OCI-LY1 (cell line): ENCODE measurements at regions not wholly inside any gene's neighbourhood (a gene's known extent, or its start where the extent isn't known, plus 50 kb on each side); places are given as distances from the start of the nearest gene placed in this dataset.
"Not testable (repeated sequence)": the region's sequence is repeated elsewhere in the genome, so short reads cannot be mapped to it uniquely, and the experiment has no call there.

ENCODE experiments used
- EZH2 ChIP-seq: fragments of 200-600 bp; sonication (generic), shearing (Covaris generic); IDR thresholded peaks from 2 replicates; pipeline ENCODE4 v1.8.0; 2017; ENCODE audit warnings: borderline replicate concordance, mixed run types, mild to moderate bottlenecking, antibody characterized with exemption, low read length, moderate library complexity, mixed read lengths
- TF ChIP-seq, protein P1 (sequence below): fragments of 200-600 bp; sonication (generic), shearing (Covaris generic); IDR thresholded peaks from 2 replicates; pipeline ENCODE4 v1.5.1; 2017; ENCODE audit warnings: mild to moderate bottlenecking, antibody characterized with exemption, low read length, moderate library complexity, mixed read lengths

DNA sequence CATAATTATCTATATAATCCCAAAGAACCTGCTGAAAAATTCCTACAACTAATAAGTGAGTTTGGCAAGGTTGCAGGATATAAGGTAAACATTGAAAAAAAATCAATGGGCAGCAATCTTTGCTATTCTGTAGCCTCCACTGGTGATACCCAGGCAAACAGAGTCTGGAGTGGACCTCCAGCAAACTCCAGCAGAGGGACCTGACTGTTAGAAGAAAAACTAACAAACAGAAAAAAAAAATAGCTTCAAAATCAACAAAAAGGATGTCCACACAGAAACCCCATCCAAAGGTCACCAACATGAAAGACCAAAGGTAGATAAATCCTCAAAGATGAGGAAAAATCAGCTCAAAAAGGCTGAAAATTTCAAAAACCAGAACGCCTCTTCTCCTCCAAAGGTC lies 128.9 kb upstream of the PJA2 start:
- TF ChIP-seq, protein P1, sequence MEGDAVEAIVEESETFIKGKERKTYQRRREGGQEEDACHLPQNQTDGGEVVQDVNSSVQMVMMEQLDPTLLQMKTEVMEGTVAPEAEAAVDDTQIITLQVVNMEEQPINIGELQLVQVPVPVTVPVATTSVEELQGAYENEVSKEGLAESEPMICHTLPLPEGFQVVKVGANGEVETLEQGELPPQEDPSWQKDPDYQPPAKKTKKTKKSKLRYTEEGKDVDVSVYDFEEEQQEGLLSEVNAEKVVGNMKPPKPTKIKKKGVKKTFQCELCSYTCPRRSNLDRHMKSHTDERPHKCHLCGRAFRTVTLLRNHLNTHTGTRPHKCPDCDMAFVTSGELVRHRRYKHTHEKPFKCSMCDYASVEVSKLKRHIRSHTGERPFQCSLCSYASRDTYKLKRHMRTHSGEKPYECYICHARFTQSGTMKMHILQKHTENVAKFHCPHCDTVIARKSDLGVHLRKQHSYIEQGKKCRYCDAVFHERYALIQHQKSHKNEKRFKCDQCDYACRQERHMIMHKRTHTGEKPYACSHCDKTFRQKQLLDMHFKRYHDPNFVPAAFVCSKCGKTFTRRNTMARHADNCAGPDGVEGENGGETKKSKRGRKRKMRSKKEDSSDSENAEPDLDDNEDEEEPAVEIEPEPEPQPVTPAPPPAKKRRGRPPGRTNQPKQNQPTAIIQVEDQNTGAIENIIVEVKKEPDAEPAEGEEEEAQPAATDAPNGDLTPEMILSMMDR, result not testable (repeated sequence)
- TF ChIP-seq EZH2, result not testable (repeated sequence)
